Activated T-helper 1 cell treated with anti-CD3 and anti-CD28 coated beads, Interleukin-12 subunit alpha, Interleukin-12 subunit beta, Interleukin-2, Interleukin-4 antibody, amounts not matched to agents 30 ng/mL and 10 ng/mL and 1 ng/mL, durations not matched to agents 14 hours and 24 hours and 36 hours (primary cell): ENCODE measurements at regions not wholly inside any gene's neighbourhood (a gene's known extent, or its start where the extent isn't known, plus 50 kb on each side); places are given as distances from the start of the nearest gene placed in this dataset.
A peak's percentile ranks its signal among the peaks of the same experiment; 100 is the strongest.

Experiments used
- DNase-seq: peaks from one replicate; pipeline ENCODE4 v3.0.0; 2021; ENCODE audit warnings: low spot score
- H3K27ac Mint-ChIP-seq: one replicate; pipeline ENCODE4 v1.8.0; 2021; ENCODE audit warnings: mild to moderate bottlenecking, mixed read lengths
- H3K27me3 Mint-ChIP-seq: one replicate; pipeline ENCODE4 v1.8.0; 2022; ENCODE audit warnings: mild to moderate bottlenecking, moderate library complexity, mixed read lengths; ENCODE audit not compliant: insufficient read depth
- H3K36me3 Mint-ChIP-seq: one replicate; pipeline ENCODE4 v1.8.0; 2021; ENCODE audit warnings: low read depth, mixed read lengths
- H3K4me1 Mint-ChIP-seq: one replicate; pipeline ENCODE4 v1.8.0; 2021; ENCODE audit warnings: low read depth, mixed read lengths
- H3K4me3 Mint-ChIP-seq: one replicate; pipeline ENCODE4 v1.8.0; 2021; ENCODE audit warnings: mild to moderate bottlenecking, moderate library complexity, mixed read lengths
- H3K9me3 Mint-ChIP-seq: one replicate; pipeline ENCODE4 v1.8.0; 2021; ENCODE audit warnings: mixed read lengths
- intact Hi-C: fragments of 100-400 bp; cut with micrococcal nuclease; formaldehyde crosslinking; loops from one replicate; pipeline ENCODE4 v1.15.1; 2024

GRCh38 chr3:18501679-18502343, 76.7 kb upstream of the SATB1 start:
- Mint-ChIP-seq H3K36me3 (peaks cover 23% of the 10 kb centered on the region), H3K9me3 (peaks cover 4% of the 10 kb centered on the region), H3K27me3 (no peaks in the 10 kb centered on the region), H3K4me3 (no peak overlapping the region), H3K27ac (peak overlapping the region; percentile 62), H3K4me1 (peaks cover 47% of the 10 kb centered on the region)
- no peak for DNase-seq
- intact Hi-C loops = loop anchor here (2.0 to 5.0 kb wide), 4 partner anchors 55 to 211 kb away; no protein-coding TSS in a partner anchor

DNA sequence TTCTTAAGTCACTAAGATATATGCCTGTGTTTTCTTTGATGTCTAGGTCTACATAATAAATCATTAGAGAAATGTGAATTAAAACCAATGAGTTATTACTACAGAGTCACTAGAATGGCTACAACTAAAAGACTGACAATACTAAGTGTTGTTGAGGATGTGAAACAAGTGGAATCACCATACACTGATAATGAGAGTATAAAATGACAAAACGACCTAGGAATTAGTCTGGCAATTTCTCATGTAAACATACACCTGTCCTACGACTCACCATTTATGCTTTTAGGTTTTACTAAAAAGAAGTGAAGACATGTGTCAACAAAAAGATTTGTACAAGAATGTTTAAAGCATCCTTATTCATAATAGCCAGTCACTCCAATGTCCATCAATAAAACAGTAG, 75.2 kb upstream of the SATB1 start:
- no peak overlapping the region for H3K4me3 Mint-ChIP-seq
- DNase-seq = no peak
- no peak overlapping the region for H3K27ac Mint-ChIP-seq
- no peaks in the 10 kb centered on the region for H3K27me3 Mint-ChIP-seq
- H3K36me3 Mint-ChIP-seq = peaks cover 21% of the 10 kb centered on the region
- peaks cover 47% of the 10 kb centered on the region for H3K4me1 Mint-ChIP-seq
- peaks cover 5% of the 10 kb centered on the region for H3K9me3 Mint-ChIP-seq
- intact Hi-C loops = loop anchor here (2.0 to 5.0 kb wide), 3 partner anchors 53 to 212 kb away; no protein-coding TSS in a partner anchor

DNA sequence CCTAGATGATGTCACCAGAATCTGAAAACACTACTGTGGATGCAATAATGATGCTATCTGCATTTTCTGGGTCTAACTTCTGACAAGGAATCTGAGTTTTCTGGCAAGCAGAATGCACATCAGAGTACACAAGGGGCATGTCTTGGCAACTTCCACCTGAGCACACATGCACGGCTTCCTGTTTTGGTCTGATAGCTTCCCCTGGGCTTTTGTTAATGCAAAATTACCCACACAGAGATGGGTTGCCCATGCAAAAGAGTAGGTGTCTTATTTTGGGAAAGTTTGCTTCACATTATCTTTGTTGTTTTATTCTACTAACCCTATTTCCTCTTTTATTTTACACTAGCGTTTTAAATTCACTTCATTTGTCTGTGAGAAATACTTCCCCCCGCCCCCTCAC, 74.2 kb upstream of the SATB1 start:
- peak overlapping the region; percentile 58 for H3K4me3 Mint-ChIP-seq
- intact Hi-C loops = no loop called here
- H3K27me3 Mint-ChIP-seq = no peaks in the 10 kb centered on the region
- peak; percentile 9 for DNase-seq
- H3K36me3 Mint-ChIP-seq = peaks cover 27% of the 10 kb centered on the region
- peak overlapping the region; percentile 66 for H3K27ac Mint-ChIP-seq
- peaks cover 10% of the 10 kb centered on the region for H3K9me3 Mint-ChIP-seq
- H3K4me1 Mint-ChIP-seq = peaks cover 47% of the 10 kb centered on the region

GRCh38 chr3:18494251-18494650, 69.1 kb upstream of the SATB1 start:
- H3K27ac Mint-ChIP-seq = no peak overlapping the region
- intact Hi-C loops = no loop called here
- no peaks in the 10 kb centered on the region for H3K27me3 Mint-ChIP-seq
- peaks cover 9% of the 10 kb centered on the region for H3K9me3 Mint-ChIP-seq
- peaks cover 46% of the 10 kb centered on the region for H3K36me3 Mint-ChIP-seq
- H3K4me1 Mint-ChIP-seq = peaks cover 46% of the 10 kb centered on the region
- DNase-seq = no peak
- H3K4me3 Mint-ChIP-seq = no peak overlapping the region

- peaks cover 41% of the 10 kb centered on the region for H3K36me3 Mint-ChIP-seq
- no peaks in the 10 kb centered on the region for H3K27me3 Mint-ChIP-seq
- H3K9me3 Mint-ChIP-seq = peaks cover 17% of the 10 kb centered on the region
- H3K4me3 Mint-ChIP-seq = no peak overlapping the region
- H3K4me1 Mint-ChIP-seq = peaks cover 38% of the 10 kb centered on the region
- H3K27ac Mint-ChIP-seq = no peak overlapping the region
- peak; percentile 8 for DNase-seq
- intact Hi-C loops = loop anchor here (5.0 kb wide), 1 partner anchor 42 kb away; no protein-coding TSS in a partner anchor
Observed at GRCh38 chr3:18489939-18490338, 64.8 kb upstream of the SATB1 start.

DNA sequence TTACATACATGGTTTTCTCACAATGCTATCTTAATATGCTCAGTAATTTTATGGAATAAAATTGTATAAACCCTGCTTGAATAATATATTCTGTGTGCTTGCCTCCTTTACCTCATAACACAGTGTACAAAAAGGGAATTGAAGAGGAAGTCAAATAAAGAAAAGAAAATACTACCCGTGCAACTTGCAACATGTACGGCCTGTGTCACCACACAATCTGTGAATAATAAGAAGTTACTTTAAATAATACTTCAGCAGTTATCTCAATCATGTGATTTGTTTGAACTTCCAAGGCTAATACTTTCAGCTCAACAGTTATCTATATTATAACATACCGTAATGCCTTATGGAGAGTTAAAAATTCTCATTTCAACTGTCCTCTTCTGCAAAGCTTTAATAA, 58.1 kb upstream of the SATB1 start:
- H3K4me3 Mint-ChIP-seq = no peak overlapping the region
- H3K4me1 Mint-ChIP-seq = peaks cover 15% of the 10 kb centered on the region
- intact Hi-C loops = loop anchor here (2.0 kb wide), 1 partner anchor 70 kb away; no protein-coding TSS in a partner anchor
- H3K27me3 Mint-ChIP-seq = no peaks in the 10 kb centered on the region
- no peak overlapping the region for H3K27ac Mint-ChIP-seq
- H3K9me3 Mint-ChIP-seq = peaks cover 20% of the 10 kb centered on the region
- DNase-seq = no peak
- H3K36me3 Mint-ChIP-seq = peaks cover 39% of the 10 kb centered on the region

- no peak for DNase-seq
- peaks cover 15% of the 10 kb centered on the region for H3K4me1 Mint-ChIP-seq
- no peaks in the 10 kb centered on the region for H3K27me3 Mint-ChIP-seq
- H3K4me3 Mint-ChIP-seq = no peak overlapping the region
- peaks cover 20% of the 10 kb centered on the region for H3K9me3 Mint-ChIP-seq
- peaks cover 43% of the 10 kb centered on the region for H3K36me3 Mint-ChIP-seq
- H3K27ac Mint-ChIP-seq = no peak overlapping the region
- intact Hi-C loops = loop anchor here (2.0 kb wide), 1 partner anchor 71 kb away; no protein-coding TSS in a partner anchor
Observed at GRCh38 chr3:18481946-18482548, 56.9 kb upstream of the SATB1 start.

DNA sequence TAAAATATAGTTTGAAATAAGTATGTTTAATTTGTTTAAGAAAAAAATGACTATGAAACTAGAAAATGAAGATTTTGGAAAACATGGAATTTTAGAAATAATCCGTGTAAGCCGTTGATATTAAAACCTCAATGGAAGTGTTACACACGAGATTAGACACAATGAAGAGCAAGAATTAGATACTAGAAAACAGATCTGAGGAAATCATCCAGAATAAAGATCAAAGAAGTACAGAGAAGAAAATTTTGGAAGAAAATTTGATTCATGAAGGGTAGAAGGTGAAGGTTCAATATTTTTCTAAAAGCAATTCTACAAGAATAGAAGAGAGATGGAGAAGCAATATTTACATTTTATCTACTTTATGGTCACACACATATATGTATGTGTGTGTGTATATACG, 52.5 kb upstream of the SATB1 start:
- Mint-ChIP-seq H3K4me3 (no peak overlapping the region), H3K27ac (no peak overlapping the region), H3K36me3 (peaks cover 37% of the 10 kb centered on the region), H3K27me3 (no peaks in the 10 kb centered on the region), H3K4me1 (peaks cover 15% of the 10 kb centered on the region), H3K9me3 (no peaks in the 10 kb centered on the region)
- intact Hi-C loops = no loop called here
- no peak for DNase-seq
